ENCODE measurements at regions not wholly inside any gene's neighbourhood (a gene's known extent, or its start where the extent isn't known, plus 50 kb on each side); places are given as distances from the start of the nearest gene placed in this dataset.

DNA sequence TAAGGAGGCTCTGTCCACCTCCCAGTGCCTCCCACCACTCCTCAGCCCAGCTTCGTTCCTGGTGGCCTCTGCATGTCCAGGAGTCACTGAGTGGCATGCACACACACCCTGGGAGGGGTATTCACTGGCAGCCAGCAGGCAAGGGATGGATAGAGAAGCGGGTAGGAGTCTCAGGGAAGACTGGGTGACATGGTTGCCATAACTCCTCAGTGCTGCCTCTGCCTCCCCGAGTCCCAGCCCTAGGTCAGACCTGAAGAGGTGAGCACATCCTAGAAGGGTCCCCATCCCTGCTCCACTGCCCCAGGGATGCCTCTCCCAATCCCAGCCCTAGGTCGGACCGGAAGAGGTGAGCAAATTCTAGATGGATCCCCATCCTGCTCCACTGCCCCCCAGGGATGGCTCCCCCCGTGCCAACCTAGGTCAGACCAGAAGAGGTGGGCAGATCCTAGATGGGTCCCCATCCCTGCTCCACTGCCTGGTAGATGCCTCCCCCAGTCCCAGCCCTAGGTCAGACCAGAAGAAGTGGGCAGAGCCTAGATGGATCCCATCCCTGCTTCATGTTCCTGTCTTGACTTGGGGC lies 197.0 kb downstream of the IRF8 start:
- TF ChIP-seq, protein P1, sequence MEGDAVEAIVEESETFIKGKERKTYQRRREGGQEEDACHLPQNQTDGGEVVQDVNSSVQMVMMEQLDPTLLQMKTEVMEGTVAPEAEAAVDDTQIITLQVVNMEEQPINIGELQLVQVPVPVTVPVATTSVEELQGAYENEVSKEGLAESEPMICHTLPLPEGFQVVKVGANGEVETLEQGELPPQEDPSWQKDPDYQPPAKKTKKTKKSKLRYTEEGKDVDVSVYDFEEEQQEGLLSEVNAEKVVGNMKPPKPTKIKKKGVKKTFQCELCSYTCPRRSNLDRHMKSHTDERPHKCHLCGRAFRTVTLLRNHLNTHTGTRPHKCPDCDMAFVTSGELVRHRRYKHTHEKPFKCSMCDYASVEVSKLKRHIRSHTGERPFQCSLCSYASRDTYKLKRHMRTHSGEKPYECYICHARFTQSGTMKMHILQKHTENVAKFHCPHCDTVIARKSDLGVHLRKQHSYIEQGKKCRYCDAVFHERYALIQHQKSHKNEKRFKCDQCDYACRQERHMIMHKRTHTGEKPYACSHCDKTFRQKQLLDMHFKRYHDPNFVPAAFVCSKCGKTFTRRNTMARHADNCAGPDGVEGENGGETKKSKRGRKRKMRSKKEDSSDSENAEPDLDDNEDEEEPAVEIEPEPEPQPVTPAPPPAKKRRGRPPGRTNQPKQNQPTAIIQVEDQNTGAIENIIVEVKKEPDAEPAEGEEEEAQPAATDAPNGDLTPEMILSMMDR (IDR thresholded peaks at IDR 0.05) = no peak
- TF ChIP-seq EZH2 (IDR thresholded peaks at IDR 0.05) = no peak

All from neural progenitor cell (in vitro differentiated cells).